ENCODE measurements at regions not wholly inside any gene's neighbourhood (a gene's known extent, or its start where the extent isn't known, plus 50 kb on each side); places are given as distances from the start of the nearest gene placed in this dataset.
A peak's percentile ranks its signal among the peaks of the same experiment; 100 is the strongest.
"Not testable (repeated sequence)": the region's sequence is repeated elsewhere in the genome, so short reads cannot be mapped to it uniquely, and the experiment has no call there.

GRCh38 chr16:16960785-16961184, 510.0 kb downstream of the XYLT1 start:
- no peak for DNase-seq

- no peak for DNase-seq
These were observed 504.3 kb downstream of the XYLT1 start for GRCh38 chr16:16966439-16966838.

- DNase-seq: no peak
These were observed 499.7 kb downstream of the XYLT1 start for GRCh38 chr16:16971042-16971441.

GRCh38 chr16:16972831-16973230, 497.9 kb downstream of the XYLT1 start:
- DNase-seq: no peak

DNA sequence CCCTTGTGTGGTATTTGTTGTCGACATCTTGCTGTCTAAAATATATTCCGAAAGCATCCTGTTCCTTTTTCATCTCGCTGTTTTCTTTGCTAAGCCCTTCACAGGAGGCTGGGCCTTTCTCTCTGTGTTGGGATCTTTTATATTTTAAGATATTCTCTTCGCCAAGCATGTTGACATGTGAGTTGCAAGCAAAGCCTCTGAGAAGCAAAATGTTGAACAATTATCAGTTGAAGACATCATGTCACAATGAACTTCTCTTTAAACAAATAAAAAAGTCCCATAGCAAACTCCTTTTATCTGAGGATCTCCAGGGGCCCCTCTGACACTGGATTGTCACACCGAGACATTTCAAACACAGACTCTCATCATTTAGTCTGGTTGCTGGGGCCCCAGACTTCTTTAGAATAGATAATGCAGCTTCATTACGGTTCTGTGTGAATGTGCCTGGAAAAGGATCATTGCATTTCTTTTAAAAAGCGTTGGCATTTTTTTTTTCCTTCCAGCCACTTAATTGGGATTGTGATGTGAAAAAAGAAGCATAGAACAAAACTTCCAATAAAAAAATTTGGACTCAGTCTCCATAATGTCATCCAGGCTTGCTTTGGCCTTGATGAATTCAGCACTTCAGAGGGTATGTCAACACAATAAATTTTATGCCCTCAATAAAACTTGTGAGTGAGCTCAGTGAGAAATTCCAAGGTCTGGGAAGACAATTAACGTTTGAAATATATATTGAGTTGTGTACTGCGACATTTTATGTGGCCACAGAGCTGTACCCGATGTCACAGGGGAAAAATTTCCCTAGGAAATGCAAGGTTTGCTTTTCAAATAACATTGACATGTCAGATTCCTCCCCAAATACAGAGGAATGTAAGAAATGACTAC, 496.8 kb downstream of the XYLT1 start:
- DNase-seq: no peak

DNA sequence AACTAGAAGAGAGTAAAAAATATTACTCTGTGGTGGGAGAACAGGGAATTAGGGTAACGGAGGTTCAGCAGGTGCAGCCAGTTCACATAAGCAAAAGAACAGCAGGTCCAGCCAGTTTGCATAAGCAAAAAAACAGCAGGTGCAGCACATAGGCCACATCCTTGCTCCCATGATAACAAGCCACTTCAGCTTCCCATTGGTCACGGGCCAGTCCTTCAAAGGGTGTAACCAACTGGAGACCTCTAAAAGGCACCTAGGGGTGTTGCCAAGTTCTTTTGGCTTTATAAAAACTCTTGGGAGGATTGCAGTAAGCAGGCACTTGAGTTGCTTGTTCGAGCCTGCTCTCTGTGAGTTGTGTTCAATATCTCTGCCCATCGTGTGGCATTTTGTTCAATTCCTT, 488.1 kb downstream of the XYLT1 start:
- no peak for DNase-seq

GRCh38 chr16:16983582-16983981, 487.2 kb downstream of the XYLT1 start:
- no peak for DNase-seq

DNA sequence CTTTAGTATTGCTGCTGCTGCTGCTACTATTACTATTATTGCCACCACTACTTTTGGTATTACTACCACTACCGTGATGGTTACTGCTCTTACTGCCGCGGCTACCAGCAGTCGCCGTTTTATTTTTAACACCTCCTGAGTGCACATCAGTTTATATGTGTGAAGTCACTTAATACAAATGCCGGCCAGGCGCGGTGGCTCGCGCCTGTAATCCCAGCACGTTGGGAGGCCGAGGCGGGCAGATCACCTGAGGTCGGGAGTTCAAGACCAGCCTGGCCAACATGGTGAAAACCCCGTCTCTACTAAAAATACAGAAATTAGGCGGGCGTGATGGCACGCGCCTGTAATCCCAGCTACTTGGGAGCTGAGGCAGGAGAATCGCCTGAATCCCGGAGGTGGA, 486.7 kb downstream of the XYLT1 start:
- DNase-seq: not testable (repeated sequence)

DNA sequence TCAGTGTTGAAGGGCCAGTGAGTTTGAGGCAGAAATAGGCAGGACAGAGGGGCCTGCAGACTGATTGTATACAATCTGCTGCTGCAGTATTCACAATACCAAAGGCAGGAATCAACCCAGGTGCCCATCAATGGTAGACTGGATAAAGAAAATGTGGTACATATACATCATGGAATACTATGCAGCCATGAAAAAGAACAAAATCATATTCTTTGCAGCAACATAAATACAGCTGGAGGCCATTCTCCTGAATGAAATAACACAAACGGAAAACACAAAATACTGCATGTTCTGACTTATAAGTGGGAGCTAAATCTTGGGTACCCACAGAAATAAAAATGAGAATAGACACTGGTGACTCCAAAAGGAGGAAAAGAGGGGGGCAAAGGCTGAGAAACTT, 485.1 kb downstream of the XYLT1 start:
- DNase-seq: no peak

- no peak for DNase-seq
These were observed 481.8 kb downstream of the XYLT1 start for GRCh38 chr16:16988963-16989362.

DNA sequence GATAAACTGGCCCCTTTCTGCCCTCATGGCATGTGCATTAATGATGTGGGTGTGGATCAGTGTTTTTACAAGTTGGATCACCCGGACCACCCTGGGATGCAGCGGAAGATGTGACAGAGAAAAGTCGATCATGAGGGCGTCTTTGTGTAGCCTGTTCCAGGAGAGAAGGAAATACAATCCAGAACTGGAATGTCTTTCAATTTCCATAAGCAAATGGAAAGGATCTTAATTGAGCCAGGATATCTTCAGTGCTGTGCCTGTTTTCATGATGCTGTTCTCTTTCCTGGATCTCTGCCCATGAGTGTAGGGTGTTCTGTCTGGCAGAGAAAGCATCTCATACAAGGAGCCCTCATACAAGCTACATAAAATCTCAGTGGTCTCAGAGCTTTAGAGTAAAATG, 481.4 kb downstream of the XYLT1 start:
- no peak for DNase-seq

DNA sequence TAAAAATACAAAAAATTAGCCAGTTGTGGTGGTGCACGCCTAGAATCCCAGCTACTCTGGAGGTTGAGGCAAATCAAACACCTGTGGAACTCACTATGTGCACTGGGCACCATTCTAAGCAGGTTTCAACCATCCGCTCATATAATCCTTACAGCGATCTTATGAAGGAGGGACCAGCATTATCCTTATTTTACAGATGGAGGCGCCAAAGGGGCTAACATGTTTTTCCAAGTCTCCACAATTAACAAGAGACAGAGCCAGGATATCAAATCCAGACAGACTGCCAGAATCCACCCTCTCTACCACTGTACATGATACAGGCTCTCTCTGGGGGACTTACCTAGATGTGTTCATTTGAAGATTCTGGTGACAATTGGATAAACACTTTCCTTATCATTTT, 479.0 kb downstream of the XYLT1 start:
- no peak for DNase-seq

DNA sequence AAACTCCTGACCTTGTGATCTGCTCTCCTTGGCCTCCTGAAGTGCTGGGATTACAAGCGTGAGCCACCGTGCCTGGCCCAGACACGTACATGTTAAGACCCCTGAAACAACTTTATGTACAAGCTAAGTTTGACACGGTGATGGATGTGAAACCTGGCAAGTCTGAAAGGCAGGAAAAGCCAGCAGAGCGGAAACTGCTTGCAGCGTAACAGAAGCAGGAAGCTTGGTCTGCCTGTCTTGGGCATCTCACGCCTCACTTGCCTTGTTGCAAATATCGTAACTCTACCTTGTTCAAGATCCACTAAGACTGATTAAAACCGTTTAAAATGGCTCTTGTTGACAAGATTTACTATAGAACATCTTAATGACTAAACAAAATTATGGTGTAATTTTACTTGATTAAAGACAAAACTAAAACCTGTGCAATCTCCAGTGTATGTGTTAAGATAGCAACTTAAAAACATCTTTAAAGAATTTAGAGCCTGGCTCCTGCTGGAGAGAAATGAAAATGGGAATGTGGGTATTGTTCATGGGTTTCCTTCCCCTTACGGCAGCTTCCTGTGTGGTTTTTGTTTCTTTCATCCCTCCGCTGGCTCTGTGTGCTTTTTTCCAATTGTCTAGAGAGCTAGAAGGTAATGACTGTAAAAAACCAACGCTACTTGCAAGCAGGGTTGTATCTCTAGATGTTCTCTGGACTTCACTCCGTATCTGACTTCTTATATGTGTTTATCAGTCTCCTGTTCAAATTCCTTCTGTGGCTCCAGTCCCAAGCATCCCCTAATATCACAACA, 477.6 kb downstream of the XYLT1 start:
- DNase-seq: peak; percentile 17

GRCh38 chr16:16994831-16995230, 475.9 kb downstream of the XYLT1 start:
- no peak for DNase-seq

DNA sequence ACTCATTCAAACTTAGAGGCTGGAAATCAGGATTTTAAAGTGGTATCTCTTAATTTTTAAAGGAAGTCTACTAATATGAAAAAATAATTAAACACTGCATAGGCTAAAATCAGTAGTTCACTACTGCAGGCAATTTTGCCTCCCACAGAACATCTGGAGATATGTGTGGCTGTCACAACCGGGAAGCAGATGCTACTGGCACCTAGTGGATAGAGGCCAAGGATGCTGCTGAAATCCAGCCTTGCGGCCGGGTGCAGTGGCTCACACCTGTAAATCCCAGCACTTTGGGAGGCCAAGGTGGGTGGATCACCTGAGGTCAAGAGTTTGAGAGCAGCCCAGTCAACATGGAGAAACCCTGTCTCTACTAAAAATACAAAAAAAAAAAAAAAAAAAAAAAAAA, 473.9 kb downstream of the XYLT1 start:
- no peak for DNase-seq

GRCh38 chr16:16997349-16997748, 473.4 kb downstream of the XYLT1 start:
- DNase-seq: no peak

- no peak for DNase-seq
These were observed 469.3 kb downstream of the XYLT1 start for GRCh38 chr16:17001471-17001870.

GRCh38 chr16:17002565-17002964, 468.2 kb downstream of the XYLT1 start:
- no peak for DNase-seq

DNA sequence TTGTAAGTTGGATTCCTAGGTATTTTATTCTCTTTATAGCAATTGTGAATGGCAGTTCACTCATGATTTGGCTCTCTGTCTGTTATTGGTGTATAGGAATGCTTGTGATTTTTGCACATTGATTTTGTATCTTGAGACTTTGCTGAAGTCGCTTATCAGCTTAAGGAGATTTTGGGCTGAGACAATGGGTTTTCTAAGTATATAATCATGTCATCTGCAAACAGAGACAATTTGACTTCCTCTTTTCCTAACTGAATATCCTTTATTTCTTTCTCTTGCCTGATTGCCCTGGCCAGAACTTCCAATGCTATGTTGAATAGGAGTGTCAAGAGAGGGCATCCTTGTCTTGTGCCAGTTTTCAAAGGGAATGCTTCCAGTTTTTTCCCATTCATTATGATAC, 464.8 kb downstream of the XYLT1 start:
- not testable (repeated sequence) for DNase-seq

GRCh38 chr16:17011712-17012111, 459.0 kb downstream of the XYLT1 start:
- no peak for DNase-seq

GRCh38 chr16:17013038-17013437, 457.7 kb downstream of the XYLT1 start:
- no peak for DNase-seq

DNA sequence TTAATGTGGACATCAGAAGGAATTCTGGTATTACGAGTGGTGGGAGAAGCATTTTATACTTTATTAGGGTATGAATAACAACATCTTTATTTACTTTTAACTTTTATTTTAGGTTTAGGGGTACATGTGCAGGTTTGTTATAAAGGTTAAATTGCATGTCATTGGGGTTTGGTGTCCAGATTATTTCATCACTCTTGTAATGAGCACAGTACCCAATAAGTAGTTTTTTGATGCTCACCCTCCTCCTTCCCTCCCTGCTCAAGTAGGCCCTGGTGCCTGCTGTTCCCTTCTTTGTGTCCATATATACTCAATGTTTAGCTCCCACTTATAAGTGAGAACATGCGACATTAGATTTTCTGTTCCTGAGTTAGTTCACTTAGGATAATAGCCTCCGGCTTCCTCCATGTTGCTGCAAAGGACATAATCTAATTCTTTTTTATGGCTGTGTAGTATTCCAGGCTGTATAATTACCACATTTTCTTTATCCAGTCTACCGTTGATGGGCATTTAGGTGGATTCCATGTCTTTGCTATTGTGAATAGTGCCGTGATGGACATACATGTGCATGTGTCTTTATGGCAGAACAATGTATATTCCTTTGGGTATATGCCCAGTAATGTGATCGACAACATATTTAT, 456.2 kb downstream of the XYLT1 start:
- DNase-seq: no peak

- no peak for DNase-seq
These were observed 455.1 kb downstream of the XYLT1 start for GRCh38 chr16:17015702-17016101.

- DNase-seq: no peak
These were observed 453.3 kb downstream of the XYLT1 start for GRCh38 chr16:17017442-17017841.

Measured in stimulated activated CD4-positive, alpha-beta T cell treated with anti-CD3 and anti-CD28 coated beads, Interleukin-4, amount 100 ng/mL, for 24 hours (primary cell).